SW480 (cell line): ENCODE measurements at regions not wholly inside any gene's neighbourhood (a gene's known extent, or its start where the extent isn't known, plus 50 kb on each side); places are given as distances from the start of the nearest gene placed in this dataset.
"Not testable (repeated sequence)": the region's sequence is repeated elsewhere in the genome, so short reads cannot be mapped to it uniquely, and the experiment has no call there.

Experiments
- DNase-seq: peaks from one replicate; pipeline ENCODE4 v3.0.0-alpha.2; 2016; ENCODE audit warnings: low spot score

- no peak for DNase-seq
Measured at GRCh38 chr16:52727849-52728248, 180.9 kb upstream of the TOX3 start.

- DNase-seq = no peak
Measured at GRCh38 chr16:52727441-52727840, 180.5 kb upstream of the TOX3 start.

GRCh38 chr16:52725461-52725860, 178.5 kb upstream of the TOX3 start:
- DNase-seq = no peak

GRCh38 chr16:52725043-52725442, 178.1 kb upstream of the TOX3 start:
- no peak for DNase-seq

GRCh38 chr16:52721331-52721730, 174.4 kb upstream of the TOX3 start:
- DNase-seq = no peak

- DNase-seq = no peak
Measured at GRCh38 chr16:52718046-52718445, 171.1 kb upstream of the TOX3 start.

GRCh38 chr16:52713740-52714139, 166.8 kb upstream of the TOX3 start:
- no peak for DNase-seq

GRCh38 chr16:52709306-52709705, 162.4 kb upstream of the TOX3 start:
- no peak for DNase-seq

- no peak for DNase-seq
Measured at GRCh38 chr16:52708476-52708875, 161.5 kb upstream of the TOX3 start.

GRCh38 chr16:52707676-52708337, 160.9 kb upstream of the TOX3 start:
- no peak for DNase-seq

GRCh38 chr16:52705122-52705521, 158.2 kb upstream of the TOX3 start:
- no peak for DNase-seq

GRCh38 chr16:52697971-52698370, 151.0 kb upstream of the TOX3 start:
- DNase-seq = no peak

GRCh38 chr16:52696126-52696525, 149.2 kb upstream of the TOX3 start:
- DNase-seq = no peak

- DNase-seq = no peak
Measured at GRCh38 chr16:52690468-52690867, 143.5 kb upstream of the TOX3 start.

GRCh38 chr16:52680993-52681392, 134.1 kb upstream of the TOX3 start:
- DNase-seq = no peak

- no peak for DNase-seq
Measured at GRCh38 chr16:52677501-52677900, 130.6 kb upstream of the TOX3 start.

GRCh38 chr16:52676959-52677358, 130.0 kb upstream of the TOX3 start:
- no peak for DNase-seq

GRCh38 chr16:52671590-52671989, 124.6 kb upstream of the TOX3 start:
- DNase-seq = no peak

- no peak for DNase-seq
Measured at GRCh38 chr16:52657924-52658323, 111.0 kb upstream of the TOX3 start.

GRCh38 chr16:52655916-52656315, 109.0 kb upstream of the TOX3 start:
- not testable (repeated sequence) for DNase-seq

GRCh38 chr16:52655156-52655555, 108.2 kb upstream of the TOX3 start:
- DNase-seq = not testable (repeated sequence)

GRCh38 chr16:52652033-52652432, 105.1 kb upstream of the TOX3 start:
- DNase-seq = no peak

- no peak for DNase-seq
Measured at GRCh38 chr16:52650789-52651188, 103.8 kb upstream of the TOX3 start.

- DNase-seq = no peak
Measured at GRCh38 chr16:52650318-52650717, 103.4 kb upstream of the TOX3 start.

GRCh38 chr16:52649870-52650269, 102.9 kb upstream of the TOX3 start:
- DNase-seq = no peak
